GM21367 (cell line): ENCODE measurements at regions not wholly inside any gene's neighbourhood (a gene's known extent, or its start where the extent isn't known, plus 50 kb on each side); places are given as distances from the start of the nearest gene placed in this dataset.

Experiments
- ATAC-seq: cut with Tn5 transposase; IDR thresholded peaks from one replicate; pipeline ENCODE4 v1.9.1; 2021; ENCODE audit not compliant: unreplicated experiment

DNA sequence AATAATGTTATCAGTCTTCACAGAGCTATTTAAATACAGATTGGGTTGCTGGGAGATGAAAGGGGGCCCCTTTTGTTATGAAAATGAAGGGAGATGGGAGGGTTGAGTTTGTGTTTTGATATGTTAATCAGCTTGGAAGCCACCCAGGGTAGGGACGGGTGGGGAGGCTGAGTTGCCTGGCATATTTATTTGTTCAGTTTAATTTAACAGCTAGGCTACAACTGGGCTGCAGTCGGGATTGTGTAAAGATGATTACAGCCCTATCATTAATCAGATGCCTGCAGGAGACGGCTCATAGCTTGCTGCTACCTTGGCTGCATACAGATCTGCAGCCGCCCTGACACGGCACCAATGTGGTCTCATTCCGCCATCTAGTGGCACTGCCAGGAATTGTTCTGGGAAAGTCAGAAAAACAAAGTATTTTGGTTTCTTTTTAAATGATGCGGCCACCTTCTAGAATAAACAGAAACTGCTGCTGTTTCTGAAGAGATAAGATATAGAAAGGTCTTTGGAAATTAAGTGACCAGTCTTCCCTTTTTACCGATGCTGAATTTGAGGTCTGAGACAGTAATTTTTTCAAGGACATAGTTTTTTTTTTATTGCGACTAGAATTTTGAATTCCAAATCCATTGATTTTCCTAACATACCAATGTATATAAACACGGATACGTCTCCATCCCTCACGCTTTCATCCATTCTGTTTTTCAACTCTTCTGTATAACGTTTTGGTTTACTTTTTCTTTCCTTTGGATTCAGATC is 458.0 kb upstream of the ASIC2 start:
- ATAC-seq = no peak

- no peak for ATAC-seq
Observed at GRCh38 chr17:33751702-33752065, 458.6 kb upstream of the ASIC2 start.

DNA sequence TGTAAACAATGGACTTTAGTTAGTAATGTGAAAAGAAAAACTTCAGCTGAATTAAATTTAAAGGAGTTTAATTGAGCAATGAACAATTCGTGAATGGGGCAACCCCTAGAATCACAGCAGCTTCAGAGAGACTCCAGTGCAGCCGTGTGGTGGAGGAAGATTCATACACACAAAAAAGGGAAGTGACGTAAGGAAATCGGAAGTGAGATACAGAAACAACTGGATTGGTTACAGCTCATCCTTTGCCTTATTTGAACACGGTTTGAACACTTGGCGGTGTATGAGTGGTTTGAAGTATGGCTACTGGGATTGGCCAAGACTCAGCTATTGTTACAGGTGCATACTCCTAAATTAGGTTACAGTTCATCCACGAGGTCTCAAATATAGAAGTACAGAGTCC is 460.4 kb upstream of the ASIC2 start:
- ATAC-seq = no peak

- ATAC-seq = no peak
Observed at GRCh38 chr17:33756021-33756420, 462.9 kb upstream of the ASIC2 start.

DNA sequence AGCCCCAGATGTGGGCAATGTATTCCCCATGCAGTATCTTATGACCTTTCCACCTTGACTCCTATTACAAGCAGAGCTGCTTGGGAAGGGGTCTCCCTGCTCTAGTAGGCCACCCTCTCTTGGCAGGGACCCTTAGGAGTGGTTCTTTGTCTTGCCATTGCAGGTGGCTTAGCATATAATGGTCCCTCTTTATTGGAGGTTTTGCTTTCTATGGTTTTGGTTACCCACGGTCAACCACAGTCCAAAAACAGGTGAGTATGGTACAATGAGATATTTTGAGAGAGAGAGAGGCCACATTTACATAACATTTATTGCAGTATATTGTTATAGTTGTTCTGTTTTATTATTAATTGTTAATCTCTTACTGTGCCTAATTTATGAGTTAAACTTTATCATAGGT is 472.8 kb upstream of the ASIC2 start:
- no peak for ATAC-seq

DNA sequence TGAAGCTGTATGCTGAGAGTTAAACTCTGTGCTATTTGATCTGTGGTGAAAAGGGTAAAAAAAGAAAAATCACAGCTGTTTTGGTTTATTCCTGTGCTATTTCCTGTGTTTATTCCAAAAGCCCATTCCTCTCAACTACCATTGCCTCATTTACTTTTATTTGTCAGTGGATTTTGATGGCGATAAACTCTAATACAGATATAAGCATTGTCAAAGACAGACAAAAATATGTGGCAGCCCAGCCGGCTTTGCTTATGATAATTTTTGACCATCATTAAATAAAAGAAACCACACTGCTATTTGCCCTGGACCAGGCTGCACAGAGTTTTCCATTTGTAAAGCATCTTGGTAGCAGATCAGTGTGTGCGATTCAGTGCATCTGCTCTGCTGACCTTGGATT is 473.6 kb upstream of the ASIC2 start:
- ATAC-seq = no peak

GRCh38 chr17:33769066-33769465 is 476.0 kb upstream of the ASIC2 start:
- ATAC-seq = no peak

GRCh38 chr17:33776304-33776703 is 478.8 kb upstream of the CCL2 start:
- no peak for ATAC-seq

DNA sequence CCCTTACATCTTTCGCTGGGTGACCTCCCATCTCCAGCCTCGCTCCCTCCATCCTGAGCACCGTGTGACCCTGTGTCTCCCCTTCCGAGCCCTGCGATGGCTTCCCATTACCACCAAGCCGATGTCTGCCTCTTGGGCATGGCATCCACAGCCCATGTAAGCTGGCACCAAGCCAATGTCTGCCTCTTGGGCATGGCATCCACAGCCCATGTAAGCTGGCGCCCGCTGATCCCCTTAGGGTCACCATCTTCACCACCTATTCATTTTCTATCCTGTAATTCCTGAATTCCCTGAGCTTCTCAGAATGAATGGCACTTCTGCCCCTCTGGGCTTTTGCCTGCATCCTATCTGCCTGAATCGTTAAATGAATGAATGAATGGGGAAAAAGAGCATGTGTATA is 478.2 kb upstream of the CCL2 start:
- no peak for ATAC-seq

DNA sequence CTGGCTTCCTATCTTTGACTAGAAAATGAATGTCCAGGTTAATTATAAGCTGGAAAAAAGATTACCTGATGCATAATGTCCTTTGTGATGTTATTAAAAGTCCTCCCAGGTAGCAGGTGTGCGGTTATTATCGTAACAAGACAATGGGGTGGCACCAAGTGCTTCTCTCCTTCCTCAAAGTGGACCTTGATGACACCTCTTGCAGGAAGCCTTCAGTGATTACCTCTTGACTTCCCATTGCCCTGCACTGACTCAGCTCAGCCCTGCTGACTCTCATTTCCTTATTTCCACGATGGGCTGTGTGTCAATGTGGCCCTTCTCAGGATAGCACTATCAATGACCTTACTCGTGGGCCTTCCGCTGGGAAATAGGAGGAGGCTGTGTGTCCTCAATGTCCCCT is 477.4 kb upstream of the CCL2 start:
- no peak for ATAC-seq

DNA sequence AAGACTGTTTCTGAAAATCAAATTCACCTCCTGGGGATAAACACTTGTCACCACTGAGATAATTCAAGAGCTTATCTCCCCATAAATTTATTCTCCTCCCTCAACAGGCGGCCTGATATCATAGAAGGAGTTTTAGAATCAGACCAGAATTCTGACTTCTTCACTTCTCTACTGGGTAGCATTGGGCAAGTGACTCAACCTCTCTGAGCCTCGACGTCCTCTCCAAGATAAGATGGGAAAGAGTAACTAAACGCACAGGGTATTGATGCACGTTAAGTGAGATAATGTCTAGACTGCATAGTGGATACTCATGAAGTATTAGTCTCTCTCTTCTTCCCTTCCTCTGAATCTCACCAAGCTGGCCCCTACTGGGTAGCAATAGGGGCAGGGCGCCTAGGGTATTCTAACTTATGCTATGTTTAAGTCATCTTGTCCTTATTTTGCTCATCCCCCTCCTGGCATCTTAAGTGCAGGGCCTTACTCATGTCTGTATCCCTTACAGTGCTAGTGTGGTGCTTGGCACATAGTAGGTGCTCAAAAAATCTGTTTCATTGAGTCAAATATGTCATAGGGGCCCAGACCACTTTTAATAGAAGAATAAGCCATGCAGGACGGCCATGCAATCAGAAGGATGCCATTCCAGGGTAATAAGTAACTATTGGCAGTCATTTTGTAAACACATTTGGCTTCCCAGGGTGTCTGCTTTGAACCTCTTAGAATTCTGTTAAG is 476.4 kb upstream of the CCL2 start:
- ATAC-seq = no peak

GRCh38 chr17:33779234-33779591 is 475.9 kb upstream of the CCL2 start:
- ATAC-seq = no peak

DNA sequence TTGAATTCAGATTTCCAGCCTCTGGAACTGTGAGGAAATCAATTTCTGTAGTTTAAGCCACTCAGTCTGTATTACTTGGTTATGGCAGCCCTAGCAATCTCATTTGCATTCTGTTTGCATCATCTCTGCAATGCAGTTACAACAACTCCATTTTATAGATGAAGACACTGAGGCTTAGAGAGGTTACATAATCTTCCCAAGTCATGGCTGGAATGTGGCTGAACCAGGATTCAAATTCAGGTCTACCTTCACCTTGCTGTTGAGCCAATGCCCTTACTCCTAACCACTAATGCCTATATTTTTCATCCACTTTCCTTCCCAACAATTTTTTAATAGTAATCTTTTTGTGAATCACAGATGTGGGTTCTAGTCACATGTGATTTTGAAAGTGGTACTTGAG is 469.8 kb upstream of the CCL2 start:
- ATAC-seq = no peak

DNA sequence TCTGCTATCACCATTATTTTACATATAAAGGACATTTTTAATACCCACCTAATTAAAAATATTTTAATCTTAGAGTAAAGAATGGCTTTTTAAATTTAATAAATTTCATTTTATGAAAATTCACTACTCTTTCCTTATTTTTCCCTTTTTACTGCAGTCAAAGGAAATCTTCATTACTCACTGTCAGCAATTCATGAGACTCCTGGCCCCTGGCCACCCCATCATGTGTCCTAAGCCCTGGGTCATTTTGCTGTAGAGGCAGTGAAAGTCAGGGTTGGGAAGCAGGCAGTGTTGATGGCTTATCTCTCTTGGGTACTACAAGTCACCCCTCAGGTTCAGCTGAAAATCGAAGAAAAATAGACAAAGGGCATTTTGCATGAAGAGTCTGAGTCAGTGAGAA is 468.6 kb upstream of the CCL2 start:
- ATAC-seq = no peak

- ATAC-seq = no peak
Observed at GRCh38 chr17:33789658-33790057, 465.4 kb upstream of the CCL2 start.

DNA sequence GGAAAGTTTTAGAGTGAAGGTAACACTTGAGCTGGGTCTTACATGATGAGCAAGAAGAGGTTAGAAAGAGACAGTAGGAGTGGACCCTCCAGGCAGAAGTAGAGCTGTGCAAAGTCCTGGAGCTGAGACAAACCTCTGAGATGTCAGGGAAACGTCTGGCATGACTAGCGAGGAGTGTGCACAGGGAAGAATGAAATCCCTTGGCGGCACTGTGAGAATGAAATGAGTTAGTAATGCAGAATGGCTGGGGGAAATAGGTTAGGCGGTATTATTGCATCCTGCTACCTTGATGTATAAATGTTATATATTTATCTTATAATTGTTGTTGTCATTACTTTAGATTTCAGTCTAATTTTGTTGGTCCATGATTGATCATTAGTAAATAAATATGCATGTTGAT is 457.9 kb upstream of the CCL2 start:
- no peak for ATAC-seq

GRCh38 chr17:33798308-33798707 is 456.8 kb upstream of the CCL2 start:
- no peak for ATAC-seq

GRCh38 chr17:33802349-33803198 is 452.5 kb upstream of the CCL2 start:
- ATAC-seq = no peak

DNA sequence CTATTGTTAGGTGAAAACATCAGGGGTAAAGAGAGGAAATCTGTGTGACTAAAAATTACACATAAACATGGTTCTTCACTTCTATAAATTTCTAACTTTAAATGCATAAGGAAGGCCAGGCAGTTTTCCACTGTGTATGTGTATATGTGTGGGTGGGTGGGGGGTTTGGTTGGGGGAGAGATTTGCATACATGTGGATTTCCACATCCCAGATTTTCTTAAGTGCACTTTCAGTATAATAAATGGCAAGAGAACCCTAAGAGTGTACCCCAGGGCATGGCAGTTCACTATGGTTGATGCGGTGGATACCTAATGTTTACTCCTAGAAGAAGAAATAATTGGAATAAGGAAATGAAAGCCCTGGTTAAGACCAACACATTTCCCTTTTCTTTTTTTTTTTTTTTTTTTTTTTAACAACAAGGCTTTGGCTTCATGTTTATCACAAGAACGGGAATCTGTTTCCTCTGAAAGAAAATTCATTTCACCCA is 451.8 kb upstream of the CCL2 start:
- ATAC-seq = no peak

DNA sequence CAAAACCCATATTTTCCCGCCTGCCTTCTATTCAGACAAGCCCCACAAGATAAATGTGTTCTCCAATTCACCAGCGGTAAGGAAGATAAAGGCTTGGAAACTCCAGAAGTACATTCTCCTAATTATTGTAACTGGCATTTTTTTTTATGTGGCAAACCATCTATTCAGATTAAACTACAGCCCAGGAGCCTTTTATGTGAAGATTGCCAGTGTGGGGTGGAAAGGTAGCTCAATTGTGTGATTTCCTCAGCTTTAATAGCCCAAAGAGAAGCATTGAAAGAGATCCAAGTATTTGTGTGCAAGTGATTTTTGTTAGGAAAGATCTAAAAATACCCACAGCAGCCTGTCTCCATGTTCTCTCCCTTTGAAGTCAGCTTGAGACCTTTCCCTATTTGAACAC is 451.4 kb upstream of the CCL2 start:
- no peak for ATAC-seq

GRCh38 chr17:33804401-33804800 is 450.7 kb upstream of the CCL2 start:
- no peak for ATAC-seq

DNA sequence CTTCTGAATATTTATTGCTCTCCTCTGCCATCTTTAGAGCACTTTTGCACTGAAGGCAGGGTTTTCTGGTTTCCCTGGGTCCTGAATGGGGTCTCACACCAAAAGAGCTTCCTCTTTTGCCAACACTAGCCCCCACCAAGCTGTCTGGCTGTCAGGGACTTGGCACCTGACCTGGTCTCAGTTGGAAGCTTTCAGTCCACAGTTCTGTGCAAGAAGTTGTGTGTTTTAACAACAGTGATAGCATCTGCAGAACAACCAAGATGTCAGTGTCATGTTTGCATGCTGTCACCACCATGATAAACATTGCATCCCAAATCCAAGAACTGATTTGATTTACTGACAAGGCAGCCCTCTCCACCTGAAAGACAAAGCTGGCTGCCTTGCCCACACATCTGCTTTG is 448.5 kb upstream of the CCL2 start:
- ATAC-seq = no peak
